Bronchial epithelial cell (primary cell): ENCODE measurements at regions not wholly inside any gene's neighbourhood (a gene's known extent, or its start where the extent isn't known, plus 50 kb on each side); places are given as distances from the start of the nearest gene placed in this dataset.

ENCODE experiments used
- DNase-seq: peaks from one replicate; pipeline ENCODE4 v3.0.0-alpha.2; 2010; ENCODE audit warnings: low read depth
- FAIRE-seq: peaks from 2 replicates; lab custom pipeline; 2011; peaks lifted over from hg19 to GRCh38; lab: Jason Lieb, UNC
- H3K27me3 ChIP-seq: 2 replicates; pipeline ENCODE4 v1.5.1; 2011; ENCODE audit warnings: low read length; ENCODE audit not compliant: control insufficient read depth, insufficient read depth
- H3K36me3 ChIP-seq: 2 replicates; pipeline ENCODE4 v1.5.1; 2011; ENCODE audit warnings: low read length; ENCODE audit not compliant: control insufficient read depth, insufficient read depth
- H3K4me3 ChIP-seq: 2 replicates; pipeline ENCODE4 v1.5.1; 2011; ENCODE audit warnings: mild to moderate bottlenecking, low read depth, low read length, control low read depth
- TF ChIP-seq, protein P1 (sequence below): IDR thresholded peaks from 2 replicates; pipeline ENCODE4 v1.5.1; 2011; ENCODE audit warnings: mild to moderate bottlenecking, moderate library complexity, low read length, control low read depth, inconsistent platforms; ENCODE audit not compliant: insufficient read depth, severe bottlenecking

DNA sequence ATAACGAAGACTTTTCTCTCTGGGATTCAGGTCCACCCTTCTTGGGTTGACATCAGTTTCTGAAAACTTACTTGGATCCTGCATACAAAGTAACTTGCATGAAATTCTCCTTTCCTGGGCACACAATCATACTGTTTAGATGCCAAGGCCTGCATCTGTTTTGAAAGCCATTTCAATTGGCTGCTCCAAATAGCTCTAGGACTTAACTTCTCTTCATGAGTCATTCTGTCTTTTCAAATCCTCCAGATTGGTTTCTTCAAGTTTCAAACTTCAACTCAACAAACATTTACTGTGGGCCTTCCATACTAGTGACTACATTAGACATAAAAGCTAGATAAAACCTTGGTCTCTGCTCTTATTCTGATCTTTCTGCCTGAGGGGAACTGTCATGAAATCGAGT is 54.8 kb upstream of the HMHB1 start:
- no peak for DNase-seq
- Histone ChIP-seq H3K4me3 (no peak overlapping the region), H3K27me3 (peaks cover 2% of the 10 kb centered on the region), H3K36me3 (no peaks in the 10 kb centered on the region)
- FAIRE-seq, result no peak
- TF ChIP-seq, protein P1, sequence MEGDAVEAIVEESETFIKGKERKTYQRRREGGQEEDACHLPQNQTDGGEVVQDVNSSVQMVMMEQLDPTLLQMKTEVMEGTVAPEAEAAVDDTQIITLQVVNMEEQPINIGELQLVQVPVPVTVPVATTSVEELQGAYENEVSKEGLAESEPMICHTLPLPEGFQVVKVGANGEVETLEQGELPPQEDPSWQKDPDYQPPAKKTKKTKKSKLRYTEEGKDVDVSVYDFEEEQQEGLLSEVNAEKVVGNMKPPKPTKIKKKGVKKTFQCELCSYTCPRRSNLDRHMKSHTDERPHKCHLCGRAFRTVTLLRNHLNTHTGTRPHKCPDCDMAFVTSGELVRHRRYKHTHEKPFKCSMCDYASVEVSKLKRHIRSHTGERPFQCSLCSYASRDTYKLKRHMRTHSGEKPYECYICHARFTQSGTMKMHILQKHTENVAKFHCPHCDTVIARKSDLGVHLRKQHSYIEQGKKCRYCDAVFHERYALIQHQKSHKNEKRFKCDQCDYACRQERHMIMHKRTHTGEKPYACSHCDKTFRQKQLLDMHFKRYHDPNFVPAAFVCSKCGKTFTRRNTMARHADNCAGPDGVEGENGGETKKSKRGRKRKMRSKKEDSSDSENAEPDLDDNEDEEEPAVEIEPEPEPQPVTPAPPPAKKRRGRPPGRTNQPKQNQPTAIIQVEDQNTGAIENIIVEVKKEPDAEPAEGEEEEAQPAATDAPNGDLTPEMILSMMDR, result no peak

DNA sequence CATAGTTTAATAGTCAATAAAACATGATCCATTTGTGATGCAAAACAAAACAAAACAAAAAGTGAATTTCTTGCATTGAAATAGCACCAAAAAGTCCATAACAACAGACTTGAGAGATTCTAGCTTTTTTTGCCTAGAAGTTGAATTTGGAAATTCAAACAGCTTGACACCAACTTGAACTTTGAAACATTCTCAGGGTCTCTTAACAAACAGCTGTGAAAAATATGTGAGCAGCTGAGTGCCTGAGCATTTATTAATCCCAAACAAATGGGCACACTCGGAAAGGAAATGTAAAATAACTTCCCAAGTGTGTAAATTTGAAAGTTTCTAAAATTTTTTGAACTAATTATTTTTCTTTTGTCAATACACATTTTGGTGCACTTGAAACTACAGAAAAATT is 56.0 kb upstream of the HMHB1 start:
- H3K4me3 ChIP-seq, result no peak overlapping the region
- peaks cover 2% of the 10 kb centered on the region for H3K27me3 ChIP-seq
- TF ChIP-seq, protein P1, result no peak
- H3K36me3 ChIP-seq, result no peaks in the 10 kb centered on the region
- DNase-seq (no peak), FAIRE-seq (no peak)

DNA sequence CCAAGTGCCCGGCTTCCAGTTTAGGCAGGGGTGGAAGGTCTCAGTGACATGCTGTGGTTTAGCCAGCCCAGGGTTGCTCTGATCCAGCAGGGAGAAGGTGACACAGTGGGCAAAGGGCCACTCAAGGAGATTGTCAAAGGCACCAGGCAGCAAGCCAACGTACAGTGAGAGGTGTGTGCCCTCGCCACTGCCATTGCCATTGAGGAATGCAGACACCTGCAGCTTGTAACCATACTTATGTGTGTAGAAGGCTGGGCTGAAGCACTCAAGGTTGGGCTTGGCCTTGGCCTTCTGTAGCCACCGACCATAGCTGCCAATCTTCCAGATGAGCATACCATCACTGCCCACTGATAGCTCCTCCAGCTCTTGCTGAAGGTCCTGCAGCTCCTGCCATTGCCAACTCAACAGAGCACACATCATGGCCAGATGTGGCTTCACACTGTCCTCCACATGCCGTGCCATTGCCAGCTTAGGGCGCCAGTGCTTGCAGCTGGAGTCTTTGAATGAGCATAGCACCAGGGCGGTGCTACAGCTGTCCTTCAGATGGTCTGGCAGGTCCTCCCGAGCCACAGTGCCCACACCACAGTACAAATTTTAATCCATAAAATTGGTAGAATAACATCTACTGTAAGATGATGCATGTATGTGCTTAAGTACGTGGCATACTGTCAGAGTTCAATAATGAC is 59.7 kb upstream of the HMHB1 start:
- H3K27me3 ChIP-seq, result peaks cover 2% of the 10 kb centered on the region
- FAIRE-seq (no peak), DNase-seq (no peak)
- no peaks in the 10 kb centered on the region for H3K36me3 ChIP-seq
- TF ChIP-seq, protein P1, result no peak
- H3K4me3 ChIP-seq, result no peak overlapping the region

DNA sequence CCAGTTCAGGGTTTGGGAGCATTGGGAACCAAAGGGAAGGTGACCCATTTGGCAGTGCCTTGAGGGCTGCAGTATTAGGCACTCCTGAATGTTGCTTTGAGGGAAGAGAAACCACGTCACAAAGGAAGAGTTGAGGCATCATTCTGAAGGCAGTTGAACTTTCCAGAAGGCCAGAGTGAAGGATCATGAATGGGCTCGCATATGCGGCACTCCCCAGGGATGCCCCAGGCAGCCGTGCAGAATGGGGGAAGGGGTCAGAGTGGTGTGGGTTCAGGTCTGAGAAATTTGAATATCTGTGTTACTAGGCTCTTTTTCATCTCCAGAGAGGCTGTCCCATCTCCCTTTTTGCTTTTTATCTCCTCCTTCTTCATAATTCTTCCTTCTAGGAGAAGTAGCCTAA is 60.6 kb upstream of the HMHB1 start:
- FAIRE-seq, result no peak
- H3K36me3 ChIP-seq, result no peaks in the 10 kb centered on the region

DNA sequence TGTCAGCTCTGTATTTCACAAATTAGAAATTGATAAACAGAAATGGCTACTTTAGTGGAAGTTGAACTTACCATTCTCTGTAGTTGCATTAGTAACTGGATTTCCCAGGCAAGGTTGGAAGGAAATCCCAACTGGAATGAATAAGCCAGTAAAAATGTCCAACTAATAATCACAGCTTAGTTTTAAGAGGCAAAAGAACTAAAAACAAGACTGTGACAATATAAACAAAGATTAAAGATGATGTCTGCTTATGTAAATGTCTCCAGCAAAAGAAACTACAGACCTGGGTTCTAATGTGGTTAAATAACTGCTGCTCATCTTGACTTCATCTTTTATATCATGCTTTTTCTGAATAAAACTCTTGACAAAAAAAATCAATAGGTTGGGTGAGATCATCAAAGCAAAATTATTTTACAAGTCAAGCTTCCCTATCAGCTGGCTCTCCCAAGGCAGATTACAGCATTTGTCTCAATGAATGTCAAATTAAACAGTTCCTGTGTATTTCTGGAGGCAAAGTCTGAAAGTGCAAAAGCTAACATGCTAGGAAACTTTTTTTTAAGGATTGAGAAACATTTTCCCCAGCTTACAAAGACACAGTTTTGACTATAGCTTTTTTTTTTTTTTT is 62.3 kb upstream of the HMHB1 start:
- TF ChIP-seq, protein P1, result no peak
- H3K27me3 ChIP-seq, result peaks cover 2% of the 10 kb centered on the region
- H3K4me3 ChIP-seq, result no peak overlapping the region
- DNase-seq (no peak), FAIRE-seq (no peak)
- H3K36me3 ChIP-seq, result no peaks in the 10 kb centered on the region

More for the DNA sequence above, 60.6 kb upstream of the HMHB1 start:
- TF ChIP-seq, protein P1, result no peak
- no peak for DNase-seq
- Histone ChIP-seq H3K27me3 (peaks cover 2% of the 10 kb centered on the region), H3K4me3 (no peak overlapping the region)
